Activated CD8-positive, alpha-beta memory T cell treated with anti-CD3 and anti-CD28 coated beads for 36 hours (primary cell): ENCODE measurements at regions not wholly inside any gene's neighbourhood (a gene's known extent, or its start where the extent isn't known, plus 50 kb on each side); places are given as distances from the start of the nearest gene placed in this dataset.

Source experiments
- CTCF ChIA-PET: fragments of 350-600 bp; sonication (Branson Sonifier 250); formaldehyde crosslinking; loops from one replicate; lab custom pipeline; 2021; ENCODE audit warnings: antibody characterized with exemption; lab: Charles Lee
- POLR2A ChIA-PET: fragments of 350-600 bp; sonication (Branson Sonifier 250); formaldehyde crosslinking; loops from one replicate; lab custom pipeline; 2021; ENCODE audit warnings: antibody characterized with exemption; lab: Charles Lee

- POLR2A ChIA-PET: no interaction called here
- CTCF ChIA-PET: no interaction called here
Measured at GRCh38 chr13:77988355-77988754, 69.7 kb upstream of the EDNRB start.

- CTCF ChIA-PET: no interaction called here
- POLR2A ChIA-PET: no interaction called here
Measured at GRCh38 chr13:77986713-77987112, 68.1 kb upstream of the EDNRB start.

GRCh38 chr13:77985866-77986636 lies 67.4 kb upstream of the EDNRB start:
- ChIA-PET POLR2A (no interaction called here), CTCF (no interaction called here)

GRCh38 chr13:77981281-77981881 lies 62.8 kb upstream of the EDNRB start:
- ChIA-PET CTCF (no interaction called here), POLR2A (no interaction called here)

GRCh38 chr13:77980592-77980991 lies 62.0 kb upstream of the EDNRB start:
- ChIA-PET CTCF (no interaction called here), POLR2A (no interaction called here)

- ChIA-PET CTCF (no interaction called here), POLR2A (no interaction called here)
Measured at GRCh38 chr13:77979721-77980385, 61.2 kb upstream of the EDNRB start.

GRCh38 chr13:77975358-77976042 lies 56.9 kb upstream of the EDNRB start:
- ChIA-PET CTCF (no interaction called here), POLR2A (no interaction called here)

GRCh38 chr13:77969299-77969698 lies 50.7 kb upstream of the EDNRB start:
- CTCF ChIA-PET: no interaction called here
- POLR2A ChIA-PET: no interaction called here
